Esophagus muscularis mucosa (tissue), 4 donors: ENCODE measurements at regions not wholly inside any gene's neighbourhood (a gene's known extent, or its start where the extent isn't known, plus 50 kb on each side); places are given as distances from the start of the nearest gene placed in this dataset.

Experiments
- EP300 ChIP-seq: sonication (generic); formaldehyde crosslinking; IDR thresholded peaks from one replicate; pipeline ENCODE4 v1.6.1; 2017; ENCODE audit warnings: antibody characterized with exemption
- POLR2A ChIP-seq: fragments of 450-650 bp; IDR thresholded peaks from one replicate; pipeline ENCODE4 v1.6.1; 2017; ENCODE audit warnings: antibody characterized with exemption, moderate library complexity, mild to moderate bottlenecking, low read depth
- TF ChIP-seq, protein P1 (sequence below), 3 experiments: fragments of 200-600 bp in 2 of 3; fragments of 450-650 bp in 1 of 3; sonication (generic) in 2 of 3; IDR thresholded peaks; one replicate each; pipeline ENCODE4 v1.5.1; 2017 to 2019; ENCODE audit warnings: antibody characterized with exemption in 3 of 3, mild to moderate bottlenecking in 2 of 3, moderate library complexity in 1 of 3

GRCh38 chr13:44193731-44194130, 179.9 kb upstream of the SERP2 start:
- TF ChIP-seq POLR2A, result no peak
- TF ChIP-seq, protein P1, sequence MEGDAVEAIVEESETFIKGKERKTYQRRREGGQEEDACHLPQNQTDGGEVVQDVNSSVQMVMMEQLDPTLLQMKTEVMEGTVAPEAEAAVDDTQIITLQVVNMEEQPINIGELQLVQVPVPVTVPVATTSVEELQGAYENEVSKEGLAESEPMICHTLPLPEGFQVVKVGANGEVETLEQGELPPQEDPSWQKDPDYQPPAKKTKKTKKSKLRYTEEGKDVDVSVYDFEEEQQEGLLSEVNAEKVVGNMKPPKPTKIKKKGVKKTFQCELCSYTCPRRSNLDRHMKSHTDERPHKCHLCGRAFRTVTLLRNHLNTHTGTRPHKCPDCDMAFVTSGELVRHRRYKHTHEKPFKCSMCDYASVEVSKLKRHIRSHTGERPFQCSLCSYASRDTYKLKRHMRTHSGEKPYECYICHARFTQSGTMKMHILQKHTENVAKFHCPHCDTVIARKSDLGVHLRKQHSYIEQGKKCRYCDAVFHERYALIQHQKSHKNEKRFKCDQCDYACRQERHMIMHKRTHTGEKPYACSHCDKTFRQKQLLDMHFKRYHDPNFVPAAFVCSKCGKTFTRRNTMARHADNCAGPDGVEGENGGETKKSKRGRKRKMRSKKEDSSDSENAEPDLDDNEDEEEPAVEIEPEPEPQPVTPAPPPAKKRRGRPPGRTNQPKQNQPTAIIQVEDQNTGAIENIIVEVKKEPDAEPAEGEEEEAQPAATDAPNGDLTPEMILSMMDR (IDR thresholded peaks at IDR 0.05), result no peak
- no peak for TF ChIP-seq EP300
